ENCODE measurements at regions not wholly inside any gene's neighbourhood (a gene's known extent, or its start where the extent isn't known, plus 50 kb on each side); places are given as distances from the start of the nearest gene placed in this dataset.

DNA sequence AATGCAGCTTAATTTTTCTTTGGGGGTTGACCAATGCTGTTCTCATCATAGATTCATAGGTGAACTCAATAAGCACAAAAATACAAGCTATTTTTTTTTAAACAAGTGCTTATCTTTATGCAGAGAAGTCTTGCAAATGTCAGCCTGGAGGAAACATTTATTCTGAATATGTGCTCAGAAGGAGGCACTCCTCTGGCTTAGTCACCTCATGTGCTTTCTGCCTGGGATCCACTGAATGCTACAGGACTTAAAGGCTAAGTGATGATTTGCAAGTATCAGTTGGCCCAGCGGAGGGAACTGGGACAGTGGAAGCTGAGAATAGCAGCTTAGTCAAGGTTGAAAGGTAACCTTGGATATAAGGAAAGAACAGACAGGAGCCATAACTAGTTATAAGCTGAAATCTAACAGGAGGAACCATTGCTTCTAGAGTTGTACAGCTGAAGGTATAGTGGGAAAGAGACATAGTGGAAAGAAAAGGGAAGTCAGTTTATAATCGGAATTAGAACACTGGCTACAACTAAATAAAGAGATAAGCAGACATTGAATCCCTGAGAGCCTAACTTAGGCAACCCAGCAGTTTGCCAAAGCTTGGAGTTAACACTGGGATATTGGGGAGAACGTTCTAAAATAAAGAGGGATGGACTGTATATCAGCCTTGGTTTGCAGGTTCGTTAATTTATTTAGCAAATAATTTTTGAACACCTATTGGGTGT, 488.7 kb downstream of the SUCLG1 start:
- TF ChIP-seq, protein P1, sequence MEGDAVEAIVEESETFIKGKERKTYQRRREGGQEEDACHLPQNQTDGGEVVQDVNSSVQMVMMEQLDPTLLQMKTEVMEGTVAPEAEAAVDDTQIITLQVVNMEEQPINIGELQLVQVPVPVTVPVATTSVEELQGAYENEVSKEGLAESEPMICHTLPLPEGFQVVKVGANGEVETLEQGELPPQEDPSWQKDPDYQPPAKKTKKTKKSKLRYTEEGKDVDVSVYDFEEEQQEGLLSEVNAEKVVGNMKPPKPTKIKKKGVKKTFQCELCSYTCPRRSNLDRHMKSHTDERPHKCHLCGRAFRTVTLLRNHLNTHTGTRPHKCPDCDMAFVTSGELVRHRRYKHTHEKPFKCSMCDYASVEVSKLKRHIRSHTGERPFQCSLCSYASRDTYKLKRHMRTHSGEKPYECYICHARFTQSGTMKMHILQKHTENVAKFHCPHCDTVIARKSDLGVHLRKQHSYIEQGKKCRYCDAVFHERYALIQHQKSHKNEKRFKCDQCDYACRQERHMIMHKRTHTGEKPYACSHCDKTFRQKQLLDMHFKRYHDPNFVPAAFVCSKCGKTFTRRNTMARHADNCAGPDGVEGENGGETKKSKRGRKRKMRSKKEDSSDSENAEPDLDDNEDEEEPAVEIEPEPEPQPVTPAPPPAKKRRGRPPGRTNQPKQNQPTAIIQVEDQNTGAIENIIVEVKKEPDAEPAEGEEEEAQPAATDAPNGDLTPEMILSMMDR (IDR thresholded peaks at IDR 0.05): no peak
- TF ChIP-seq SMC3 (IDR thresholded peaks at IDR 0.05) (no peak), MYC (IDR thresholded peaks at IDR 0.05; ENCODE audit: borderline replicate concordance, low read length) (no peak), POLR2A (IDR thresholded peaks at IDR 0.05; ENCODE audit: low read length) (no peak), KDM1A (IDR thresholded peaks at IDR 0.05; ENCODE audit: low read depth) (no peak), HOXA7 (CRISPR knock-in tag; IDR thresholded peaks at IDR 0.05) (no peak), RFX5 (IDR thresholded peaks at IDR 0.05) (no peak), RNF2 (IDR thresholded peaks at IDR 0.05; ENCODE audit: borderline replicate concordance, low read depth) (no peak), REST (IDR thresholded peaks at IDR 0.05) (no peak), JUNB (IDR thresholded peaks at IDR 0.05) (no peak), ZFP36 (IDR thresholded peaks at IDR 0.05; ENCODE audit: borderline replicate concordance, partially characterized antibody) (no peak)
